ENCODE measurements at regions not wholly inside any gene's neighbourhood (a gene's known extent, or its start where the extent isn't known, plus 50 kb on each side); places are given as distances from the start of the nearest gene placed in this dataset.

GRCh38 chr20:50394569-50394968 is 115.6 kb upstream of the PTPN1 start:
- TF ChIP-seq ESRRG (CRISPR knock-in tag; IDR thresholded peaks at IDR 0.05): no peak
- TF ChIP-seq, protein P1, sequence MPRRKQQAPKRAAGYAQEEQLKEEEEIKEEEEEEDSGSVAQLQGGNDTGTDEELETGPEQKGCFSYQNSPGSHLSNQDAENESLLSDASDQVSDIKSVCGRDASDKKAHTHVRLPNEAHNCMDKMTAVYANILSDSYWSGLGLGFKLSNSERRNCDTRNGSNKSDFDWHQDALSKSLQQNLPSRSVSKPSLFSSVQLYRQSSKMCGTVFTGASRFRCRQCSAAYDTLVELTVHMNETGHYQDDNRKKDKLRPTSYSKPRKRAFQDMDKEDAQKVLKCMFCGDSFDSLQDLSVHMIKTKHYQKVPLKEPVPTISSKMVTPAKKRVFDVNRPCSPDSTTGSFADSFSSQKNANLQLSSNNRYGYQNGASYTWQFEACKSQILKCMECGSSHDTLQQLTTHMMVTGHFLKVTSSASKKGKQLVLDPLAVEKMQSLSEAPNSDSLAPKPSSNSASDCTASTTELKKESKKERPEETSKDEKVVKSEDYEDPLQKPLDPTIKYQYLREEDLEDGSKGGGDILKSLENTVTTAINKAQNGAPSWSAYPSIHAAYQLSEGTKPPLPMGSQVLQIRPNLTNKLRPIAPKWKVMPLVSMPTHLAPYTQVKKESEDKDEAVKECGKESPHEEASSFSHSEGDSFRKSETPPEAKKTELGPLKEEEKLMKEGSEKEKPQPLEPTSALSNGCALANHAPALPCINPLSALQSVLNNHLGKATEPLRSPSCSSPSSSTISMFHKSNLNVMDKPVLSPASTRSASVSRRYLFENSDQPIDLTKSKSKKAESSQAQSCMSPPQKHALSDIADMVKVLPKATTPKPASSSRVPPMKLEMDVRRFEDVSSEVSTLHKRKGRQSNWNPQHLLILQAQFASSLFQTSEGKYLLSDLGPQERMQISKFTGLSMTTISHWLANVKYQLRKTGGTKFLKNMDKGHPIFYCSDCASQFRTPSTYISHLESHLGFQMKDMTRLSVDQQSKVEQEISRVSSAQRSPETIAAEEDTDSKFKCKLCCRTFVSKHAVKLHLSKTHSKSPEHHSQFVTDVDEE (CRISPR knock-in tag; IDR thresholded peaks at IDR 0.05): no peak
- TF ChIP-seq ZFP30 (CRISPR knock-in tag; IDR thresholded peaks at IDR 0.05): no peak
- no peak for TF ChIP-seq ARNTL (CRISPR knock-in tag; IDR thresholded peaks at IDR 0.05; ENCODE audit: borderline replicate concordance, low read depth)

Measured in SK-N-SH treated with all-trans-retinoic acid at 6 μM for 48 hours (cell line).